ENCODE measurements at regions not wholly inside any gene's neighbourhood (a gene's known extent, or its start where the extent isn't known, plus 50 kb on each side); places are given as distances from the start of the nearest gene placed in this dataset.

GRCh38 chr2:41420872-41421271 is 626.9 kb upstream of the PKDCC start:
- no peak for DNase-seq

GRCh38 chr2:41431756-41432155 is 616.1 kb upstream of the PKDCC start:
- no peak for DNase-seq

DNA sequence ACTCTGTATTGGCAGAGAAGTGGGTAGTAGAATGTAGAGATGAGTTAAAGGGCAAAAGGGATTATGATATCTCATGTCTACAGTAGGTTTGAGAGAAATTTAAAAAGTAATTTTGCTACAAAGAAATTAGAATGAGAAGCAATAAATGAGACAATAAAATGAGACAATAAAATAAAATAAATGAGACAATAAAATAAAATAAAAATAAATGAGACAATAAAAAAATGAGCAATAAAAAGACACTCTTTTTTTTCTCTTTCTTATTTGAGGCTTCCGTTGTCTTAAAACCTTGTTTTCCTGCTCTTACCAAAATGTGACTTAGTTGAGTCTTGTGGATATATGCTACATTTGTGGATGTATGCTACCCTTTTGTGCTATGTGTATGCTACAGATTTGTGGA is 615.4 kb upstream of the PKDCC start:
- DNase-seq: no peak

DNA sequence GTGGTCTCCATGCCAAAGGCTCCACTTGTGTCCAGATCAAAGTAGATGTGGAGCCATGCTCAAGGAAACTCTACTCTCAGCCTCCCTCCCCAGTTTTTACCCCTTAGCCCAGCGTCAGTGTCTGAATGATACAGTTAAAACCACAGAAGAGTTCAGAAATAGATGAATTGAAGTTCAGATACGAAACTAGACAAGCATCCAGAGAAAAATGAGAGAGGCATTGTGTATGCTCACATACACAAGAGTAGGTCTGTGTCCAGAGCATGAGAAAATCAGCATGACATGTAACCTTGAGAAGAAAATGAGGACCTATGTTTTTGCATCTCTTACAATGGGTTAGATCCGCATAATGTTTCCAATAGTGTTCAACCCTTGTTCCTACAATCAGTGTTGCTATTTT is 612.8 kb upstream of the PKDCC start:
- no peak for DNase-seq

DNA sequence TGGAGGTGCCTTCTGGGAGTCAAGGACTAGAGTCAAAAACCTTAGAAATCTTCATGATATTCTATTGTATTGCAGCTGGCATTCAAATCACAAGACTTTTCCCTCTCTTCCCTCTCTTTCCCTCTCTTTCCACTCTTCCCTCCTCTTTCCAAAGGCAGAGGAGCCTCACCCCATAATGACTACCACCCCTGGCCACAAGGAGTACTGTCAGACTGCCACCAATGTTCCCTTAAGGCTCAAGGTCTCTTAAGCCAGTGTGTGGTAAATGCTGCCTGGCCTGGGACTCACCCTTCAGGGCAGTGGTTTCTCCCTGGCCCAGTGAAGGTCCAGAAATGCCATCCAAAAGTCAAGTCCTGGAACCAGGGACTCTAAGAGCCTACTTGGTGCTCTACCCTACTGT is 605.9 kb upstream of the PKDCC start:
- DNase-seq: no peak

GRCh38 chr2:41445865-41446264 is 602.0 kb upstream of the PKDCC start:
- DNase-seq: no peak

GRCh38 chr2:41446266-41446665 is 601.6 kb upstream of the PKDCC start:
- no peak for DNase-seq

GRCh38 chr2:41448221-41448620 is 599.6 kb upstream of the PKDCC start:
- DNase-seq: no peak

DNA sequence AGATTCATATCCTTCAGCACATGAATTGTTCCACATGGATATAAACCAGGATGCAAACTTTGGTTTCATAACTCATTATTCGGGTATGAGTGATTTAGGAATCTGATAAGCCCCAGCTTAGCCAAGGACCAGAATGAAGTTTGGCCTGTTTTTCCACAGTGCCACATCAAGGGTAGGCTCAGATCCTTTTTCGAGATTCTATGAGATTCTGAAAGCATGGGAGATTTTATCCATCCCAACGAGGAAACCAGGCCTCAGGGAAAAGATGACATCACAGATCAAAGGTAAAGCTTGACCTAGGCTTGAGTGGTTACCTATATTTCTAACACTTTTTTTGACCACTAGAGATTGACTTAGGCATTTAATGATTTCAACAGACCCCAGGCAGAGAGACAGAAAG is 590.8 kb upstream of the PKDCC start:
- no peak for DNase-seq

DNA sequence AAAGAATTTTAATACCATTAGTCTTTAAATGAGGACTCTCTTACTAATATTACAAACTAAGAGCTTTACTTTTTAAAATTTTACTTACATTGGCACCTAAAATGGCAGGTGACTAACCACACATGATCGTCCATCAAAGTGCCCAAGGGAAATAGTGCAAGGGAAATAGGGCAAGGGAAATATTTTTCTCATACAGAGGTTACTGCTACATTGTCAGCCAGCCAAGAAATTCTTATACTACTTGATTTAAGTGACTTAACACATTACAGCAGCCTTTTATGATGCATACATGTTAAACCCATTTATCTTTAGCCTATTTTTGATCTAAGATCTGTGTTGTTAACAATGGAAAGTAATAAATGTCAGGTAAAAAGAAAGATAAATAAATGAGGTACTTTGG is 587.2 kb upstream of the PKDCC start:
- no peak for DNase-seq

GRCh38 chr2:41464395-41464794 is 583.4 kb upstream of the PKDCC start:
- DNase-seq: no peak

DNA sequence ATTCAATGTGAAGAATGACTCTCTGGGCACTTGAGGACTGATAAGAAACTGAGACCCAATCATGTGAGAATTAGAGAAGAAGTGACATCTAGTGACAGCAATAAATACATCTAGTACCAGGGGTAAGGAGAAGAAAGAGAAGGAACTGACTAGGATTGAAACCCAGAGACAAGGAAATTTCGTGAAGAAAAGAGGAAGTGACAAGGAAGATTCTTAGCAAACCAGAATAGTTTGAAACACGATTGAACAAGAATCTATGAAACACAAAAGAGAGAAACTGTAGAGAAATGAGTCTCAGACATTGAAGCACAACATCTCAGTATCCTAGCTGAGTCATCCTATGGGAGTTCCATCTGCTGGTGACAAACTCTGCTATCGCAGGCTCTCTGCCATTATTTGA is 571.9 kb upstream of the PKDCC start:
- DNase-seq: no peak

DNA sequence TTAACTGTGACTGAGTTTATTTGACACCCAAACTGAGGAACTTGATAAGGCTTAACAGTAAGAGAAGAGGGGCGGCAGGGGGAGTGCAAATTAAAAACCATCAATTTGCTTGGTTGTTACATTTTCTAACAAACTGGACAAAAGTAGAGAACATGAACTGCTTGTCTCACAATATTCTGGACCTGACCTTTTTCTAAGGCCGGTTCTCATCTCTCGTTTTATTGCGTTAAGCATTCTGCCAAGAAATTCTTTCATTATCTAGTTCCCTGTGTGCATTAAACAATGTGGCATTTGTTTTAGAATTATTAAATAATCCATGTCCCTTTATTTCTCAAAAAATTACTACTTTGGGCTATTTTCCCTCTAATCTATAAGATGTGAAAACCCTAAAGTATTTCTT is 565.2 kb upstream of the PKDCC start:
- DNase-seq: no peak

- DNase-seq: no peak
Measured at GRCh38 chr2:41483226-41483625, 564.6 kb upstream of the PKDCC start.

DNA sequence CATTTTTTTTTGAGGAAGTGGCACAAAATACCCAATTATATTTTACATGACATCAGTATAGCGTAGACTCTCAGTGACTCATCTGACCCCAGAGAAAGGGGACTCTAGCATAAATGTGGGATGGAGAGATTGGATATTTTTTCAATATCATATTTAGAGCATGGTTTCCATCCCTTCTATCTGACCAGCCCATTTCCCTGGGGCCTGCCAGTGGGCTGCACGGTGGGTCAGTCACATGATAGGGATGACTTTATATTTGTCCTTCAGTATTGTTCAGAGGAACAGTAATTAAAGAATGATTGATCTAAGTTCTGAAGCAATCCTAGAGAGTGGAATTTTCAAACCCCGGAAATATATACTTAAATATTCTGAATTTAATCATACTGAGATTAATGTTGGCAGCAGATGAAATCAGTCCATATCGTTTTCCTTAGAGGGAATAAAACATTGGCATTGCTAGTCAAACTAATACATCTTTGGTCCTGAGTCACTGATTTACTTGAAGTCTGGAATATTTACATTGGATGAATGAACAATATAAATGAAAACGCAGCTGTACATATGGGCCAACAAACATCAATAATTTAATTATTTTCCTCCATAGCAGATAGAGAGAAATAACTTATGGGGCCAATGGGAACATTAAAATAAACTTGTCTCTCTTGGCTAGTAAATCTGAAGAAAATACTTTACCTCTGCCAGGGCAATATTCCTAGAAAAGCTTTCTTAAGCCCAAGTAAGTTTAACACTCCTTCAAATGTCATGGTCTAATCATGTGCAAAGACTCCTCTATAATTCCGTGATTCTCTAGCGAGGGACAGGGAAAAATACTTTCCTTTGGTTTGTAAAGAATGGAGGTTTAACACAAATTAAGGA is 563.6 kb upstream of the PKDCC start:
- DNase-seq: no peak

- no peak for DNase-seq
Measured at GRCh38 chr2:41484858-41485234, 563.0 kb upstream of the PKDCC start.

DNA sequence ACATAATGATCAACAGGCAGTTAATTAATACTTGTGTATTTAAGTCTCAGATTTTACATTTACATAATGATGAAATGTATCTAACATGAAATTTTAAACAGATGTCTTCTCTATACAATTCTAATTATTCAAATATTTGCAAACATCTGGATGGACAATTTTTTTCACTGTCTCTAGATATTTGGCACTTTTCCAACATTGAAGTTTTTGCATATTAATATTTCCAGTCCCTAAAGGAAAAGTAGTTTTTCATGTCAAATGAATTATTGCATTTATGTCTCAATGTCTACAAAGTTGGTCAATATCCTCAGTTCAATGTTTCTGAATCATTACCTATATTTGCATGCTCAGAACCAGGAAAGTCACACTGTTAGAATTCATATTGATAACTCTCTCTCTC is 560.9 kb upstream of the PKDCC start:
- DNase-seq: no peak

DNA sequence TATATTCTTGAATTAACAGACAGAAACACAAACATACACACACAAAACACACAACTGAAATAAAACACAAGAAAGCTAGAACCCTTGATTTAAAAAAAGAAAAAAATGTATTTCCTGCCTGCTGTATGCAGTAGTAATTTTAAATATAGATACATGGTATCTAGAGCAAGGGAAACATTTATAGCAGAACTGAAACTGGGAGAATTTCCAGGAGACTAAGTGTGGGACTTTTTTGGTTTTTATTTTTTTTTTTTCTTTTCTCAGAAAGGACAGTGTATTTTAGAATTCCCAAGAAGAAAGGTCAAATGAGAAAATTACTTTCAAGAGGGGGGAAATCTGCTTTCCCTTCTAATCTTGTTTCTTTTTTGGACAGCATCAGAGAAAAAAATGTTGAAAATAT is 558.9 kb upstream of the PKDCC start:
- DNase-seq: no peak

DNA sequence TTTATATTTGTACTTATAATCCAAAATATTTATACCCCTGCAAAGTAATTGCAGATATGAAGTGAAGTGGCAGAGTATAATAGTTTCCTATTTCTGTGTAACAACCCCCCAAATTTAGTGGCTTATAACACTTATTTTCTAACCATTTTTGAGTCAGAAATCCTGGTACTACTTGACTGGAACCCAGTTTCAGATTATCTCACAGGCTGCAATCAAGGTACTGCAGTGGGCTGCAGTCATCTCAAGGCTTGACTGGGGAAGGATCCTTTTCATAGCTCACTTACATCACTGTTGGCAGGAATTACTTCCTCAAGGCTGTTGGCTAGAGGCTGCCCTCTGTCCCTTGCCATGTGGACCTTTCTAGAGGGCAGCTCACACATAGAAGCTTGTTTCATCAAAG is 558.2 kb upstream of the PKDCC start:
- DNase-seq: no peak

DNA sequence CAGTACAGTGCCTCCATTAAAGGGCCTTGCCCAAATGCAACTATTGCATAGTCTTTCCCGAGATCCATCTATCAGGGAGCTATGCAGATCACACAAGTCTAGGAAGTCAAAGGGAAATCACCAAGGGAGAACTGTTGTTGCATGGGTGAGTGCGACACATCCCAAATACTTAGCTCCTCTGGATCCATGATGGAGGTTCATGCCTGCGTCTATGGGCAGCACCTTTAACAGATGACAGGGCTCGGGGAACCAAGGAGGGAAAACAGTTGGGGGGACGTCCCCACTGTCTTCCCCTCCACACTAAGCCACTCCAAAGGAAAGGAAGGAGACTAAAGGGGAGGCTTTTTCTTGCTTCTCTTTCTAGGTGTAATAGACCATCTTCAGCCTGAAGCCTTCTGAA is 552.8 kb upstream of the PKDCC start:
- DNase-seq: no peak

- no peak for DNase-seq
Measured at GRCh38 chr2:41496908-41497307, 550.9 kb upstream of the PKDCC start.

DNA sequence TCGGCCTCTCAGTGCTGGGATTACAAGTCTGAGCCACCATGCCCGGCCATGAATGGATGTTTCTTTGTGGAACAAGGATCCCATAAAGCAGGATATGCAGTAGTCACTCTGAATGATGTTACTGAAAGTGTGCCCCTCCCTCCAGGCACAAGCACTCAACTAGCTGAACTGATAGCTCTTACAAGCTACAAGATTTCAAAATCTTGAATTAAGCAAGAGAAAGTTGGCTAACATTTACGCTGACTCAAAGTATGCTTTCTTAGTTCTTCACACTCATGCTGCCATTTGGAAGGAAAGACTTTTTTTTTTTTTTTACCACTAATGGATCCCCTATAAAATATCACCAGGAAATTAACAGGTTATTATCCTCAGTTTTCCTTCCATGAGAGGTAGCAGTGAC is 549.0 kb upstream of the PKDCC start:
- no peak for DNase-seq

GRCh38 chr2:41500895-41501294 is 546.9 kb upstream of the PKDCC start:
- no peak for DNase-seq

DNA sequence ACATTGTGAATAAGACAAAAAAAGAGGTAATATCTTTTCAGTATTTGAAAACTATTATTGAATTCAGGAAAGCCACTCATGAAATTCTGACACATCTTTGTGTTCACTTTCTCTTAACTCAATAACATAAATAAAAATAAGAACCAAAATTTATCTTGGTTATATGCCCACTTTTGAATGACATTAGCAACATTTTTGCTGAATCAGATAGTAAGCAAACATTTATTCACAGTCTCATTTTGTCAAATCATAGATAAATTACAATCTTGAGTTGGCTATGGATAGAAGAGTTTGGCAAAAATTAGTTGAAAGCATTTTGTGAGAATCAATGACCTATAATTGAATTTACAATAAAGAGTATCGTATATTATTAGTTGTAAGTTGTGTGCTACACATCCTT is 545.1 kb upstream of the PKDCC start:
- DNase-seq: no peak

DNA sequence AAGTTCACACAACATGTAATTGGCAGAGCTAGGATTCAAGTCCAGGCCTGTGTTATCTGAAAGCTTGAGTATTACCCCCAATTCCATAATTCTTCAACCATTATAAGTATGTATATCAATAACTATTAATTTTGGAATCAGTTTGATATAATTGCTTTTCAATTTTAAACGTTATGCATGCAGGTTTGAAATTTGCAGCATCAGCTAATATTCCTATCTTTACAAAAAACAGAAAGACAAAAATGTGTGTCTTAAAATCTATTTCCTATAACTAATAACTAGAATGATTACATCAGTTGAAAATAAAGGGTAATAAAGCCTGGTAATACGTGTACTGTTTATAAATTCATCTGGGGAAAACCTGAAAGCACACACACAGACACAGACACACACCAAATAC is 543.3 kb upstream of the PKDCC start:
- DNase-seq: no peak
